NCI-H2196 treated with DMSO at 0.1 percent for 48 hours (cell line): ENCODE measurements at regions not wholly inside any gene's neighbourhood (a gene's known extent, or its start where the extent isn't known, plus 50 kb on each side); places are given as distances from the start of the nearest gene placed in this dataset.

Experiments
- DNase-seq: peaks from one replicate; lab custom pipeline; 2025; ENCODE audit not compliant: unreplicated experiment; lab: John Stamatoyannopoulos, UW

GRCh38 chr11:134585666-134586610, 173.9 kb upstream of the B3GAT1 start:
- no peak for DNase-seq

GRCh38 chr11:134584706-134585445, 172.8 kb upstream of the B3GAT1 start:
- no peak for DNase-seq

- DNase-seq, result no peak
These were observed 172.0 kb upstream of the B3GAT1 start for GRCh38 chr11:134584001-134584561.

- DNase-seq, result no peak
These were observed 171.5 kb upstream of the B3GAT1 start for GRCh38 chr11:134583397-134583990.

- DNase-seq, result no peak
These were observed 170.7 kb upstream of the B3GAT1 start for GRCh38 chr11:134582770-134583095.

- no peak for DNase-seq
These were observed 170.1 kb upstream of the B3GAT1 start for GRCh38 chr11:134581966-134582769.

- no peak for DNase-seq
These were observed 169.1 kb upstream of the B3GAT1 start for GRCh38 chr11:134581121-134581626.

- DNase-seq, result no peak
These were observed 168.6 kb upstream of the B3GAT1 start for GRCh38 chr11:134580610-134580975.

- no peak for DNase-seq
These were observed 167.9 kb upstream of the B3GAT1 start for GRCh38 chr11:134579724-134580609.

- no peak for DNase-seq
These were observed 167.0 kb upstream of the B3GAT1 start for GRCh38 chr11:134578807-134579723.

- no peak for DNase-seq
These were observed 165.8 kb upstream of the B3GAT1 start for GRCh38 chr11:134577751-134578395.

GRCh38 chr11:134576721-134577171, 164.7 kb upstream of the B3GAT1 start:
- no peak for DNase-seq

GRCh38 chr11:134576286-134576685, 164.2 kb upstream of the B3GAT1 start:
- DNase-seq, result no peak

GRCh38 chr11:134575504-134576230, 163.6 kb upstream of the B3GAT1 start:
- DNase-seq, result no peak

- no peak for DNase-seq
These were observed 162.9 kb upstream of the B3GAT1 start for GRCh38 chr11:134574947-134575346.

- no peak for DNase-seq
These were observed 162.4 kb upstream of the B3GAT1 start for GRCh38 chr11:134574425-134574824.

- DNase-seq, result no peak
These were observed 161.8 kb upstream of the B3GAT1 start for GRCh38 chr11:134573857-134574256.
